Adrenal gland (tissue), 5 donors: ENCODE measurements at regions not wholly inside any gene's neighbourhood (a gene's known extent, or its start where the extent isn't known, plus 50 kb on each side); places are given as distances from the start of the nearest gene placed in this dataset.

Experiments used
- POLR2A ChIP-seq, 2 donors: fragments of 450-650 bp; IDR thresholded peaks; one replicate each; pipeline ENCODE4 v1.6.1; 2017; ENCODE audit warnings: antibody characterized with exemption in 2 of 2, mild to moderate bottlenecking in 2 of 2, moderate library complexity in 1 of 2
- TF ChIP-seq, protein P1 (sequence below), 6 experiments: fragments of 450-650 bp in 4 of 6; fragments of 200-600 bp in 2 of 6; sonication (generic) in 1 of 6; IDR thresholded peaks; 1 replicate in 5 of 6; 2 replicates in 1 of 6; pipeline versions ENCODE4 v1.5.1 to v1.8.0; 2016 to 2021; ENCODE audit warnings: antibody characterized with exemption in 6 of 6, mild to moderate bottlenecking in 2 of 6, moderate library complexity in 1 of 6
- donor health status: DM: no; HTN: no; CAD: no.

GRCh38 chr5:31113666-31114350, 79.7 kb upstream of the CDH6 start:
- TF ChIP-seq, protein P1, sequence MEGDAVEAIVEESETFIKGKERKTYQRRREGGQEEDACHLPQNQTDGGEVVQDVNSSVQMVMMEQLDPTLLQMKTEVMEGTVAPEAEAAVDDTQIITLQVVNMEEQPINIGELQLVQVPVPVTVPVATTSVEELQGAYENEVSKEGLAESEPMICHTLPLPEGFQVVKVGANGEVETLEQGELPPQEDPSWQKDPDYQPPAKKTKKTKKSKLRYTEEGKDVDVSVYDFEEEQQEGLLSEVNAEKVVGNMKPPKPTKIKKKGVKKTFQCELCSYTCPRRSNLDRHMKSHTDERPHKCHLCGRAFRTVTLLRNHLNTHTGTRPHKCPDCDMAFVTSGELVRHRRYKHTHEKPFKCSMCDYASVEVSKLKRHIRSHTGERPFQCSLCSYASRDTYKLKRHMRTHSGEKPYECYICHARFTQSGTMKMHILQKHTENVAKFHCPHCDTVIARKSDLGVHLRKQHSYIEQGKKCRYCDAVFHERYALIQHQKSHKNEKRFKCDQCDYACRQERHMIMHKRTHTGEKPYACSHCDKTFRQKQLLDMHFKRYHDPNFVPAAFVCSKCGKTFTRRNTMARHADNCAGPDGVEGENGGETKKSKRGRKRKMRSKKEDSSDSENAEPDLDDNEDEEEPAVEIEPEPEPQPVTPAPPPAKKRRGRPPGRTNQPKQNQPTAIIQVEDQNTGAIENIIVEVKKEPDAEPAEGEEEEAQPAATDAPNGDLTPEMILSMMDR (IDR thresholded peaks at IDR 0.05), result no peak
- no peak for TF ChIP-seq POLR2A (IDR thresholded peaks at IDR 0.05)
